ENCODE measurements at regions not wholly inside any gene's neighbourhood (a gene's known extent, or its start where the extent isn't known, plus 50 kb on each side); places are given as distances from the start of the nearest gene placed in this dataset.

- no peaks in the 10 kb centered on the region for H3K27me3 ChIP-seq
- no peaks in the 10 kb centered on the region for H3K9me3 ChIP-seq
- no peaks in the 10 kb centered on the region for H3K4me1 ChIP-seq
- no peak overlapping the region for H3K4me3 ChIP-seq (ENCODE audit: low read depth, low read length)
- no peak for DNase-seq
- no peaks in the 10 kb centered on the region for H3K36me3 ChIP-seq
- no peak for TF ChIP-seq CTCF (IDR thresholded peaks at IDR 0.05; ENCODE audit: low read depth, low read length)
Observed at GRCh38 chr9:69981686-69982445, 61.8 kb upstream of the MAMDC2 start.

GRCh38 chr9:69984831-69985230, 58.8 kb upstream of the MAMDC2 start:
- no peak for DNase-seq
- no peak overlapping the region for H3K4me3 ChIP-seq (ENCODE audit: low read depth, low read length)
- no peaks in the 10 kb centered on the region for H3K9me3 ChIP-seq
- H3K4me1 ChIP-seq: no peaks in the 10 kb centered on the region
- no peaks in the 10 kb centered on the region; the same call in 1 of the 2 replicates for H3K27me3 ChIP-seq
- TF ChIP-seq CTCF (IDR thresholded peaks at IDR 0.05; ENCODE audit: low read depth, low read length): no peak
- H3K36me3 ChIP-seq: no peaks in the 10 kb centered on the region

- Histone ChIP-seq H3K9me3 (no peaks in the 10 kb centered on the region), H3K27me3 (no peaks in the 10 kb centered on the region; the same call in 1 of the 2 replicates), H3K4me1 (no peaks in the 10 kb centered on the region), H3K36me3 (no peaks in the 10 kb centered on the region), H3K4me3 (ENCODE audit: low read depth, low read length) (no peak overlapping the region)
- no peak for DNase-seq
- no peak for TF ChIP-seq CTCF (IDR thresholded peaks at IDR 0.05; ENCODE audit: low read depth, low read length)
Observed at GRCh38 chr9:69985971-69986370, 57.7 kb upstream of the MAMDC2 start.

- Histone ChIP-seq H3K36me3 (no peaks in the 10 kb centered on the region), H3K4me1 (no peaks in the 10 kb centered on the region), H3K27me3 (no peaks in the 10 kb centered on the region; the same call in 1 of the 2 replicates), H3K9me3 (no peaks in the 10 kb centered on the region), H3K4me3 (ENCODE audit: low read depth, low read length) (no peak overlapping the region)
- TF ChIP-seq CTCF (IDR thresholded peaks at IDR 0.05; ENCODE audit: low read depth, low read length): no peak
- no peak for DNase-seq
Observed at GRCh38 chr9:69986970-69987369, 56.7 kb upstream of the MAMDC2 start.

- Histone ChIP-seq H3K36me3 (no peaks in the 10 kb centered on the region), H3K27me3 (no peaks in the 10 kb centered on the region; the same call in 1 of the 2 replicates), H3K4me1 (no peaks in the 10 kb centered on the region), H3K9me3 (no peaks in the 10 kb centered on the region), H3K4me3 (ENCODE audit: low read depth, low read length) (no peak overlapping the region)
- DNase-seq: no peak
- no peak for TF ChIP-seq CTCF (IDR thresholded peaks at IDR 0.05; ENCODE audit: low read depth, low read length)
Observed at GRCh38 chr9:69987457-69987856, 56.2 kb upstream of the MAMDC2 start.

GRCh38 chr9:69993110-69993509, 50.5 kb upstream of the MAMDC2 start:
- Histone ChIP-seq H3K4me3 (ENCODE audit: low read depth, low read length) (no peak overlapping the region), H3K9me3 (no peaks in the 10 kb centered on the region), H3K27me3 (no peaks in the 10 kb centered on the region; the same call in 1 of the 2 replicates), H3K4me1 (no peaks in the 10 kb centered on the region), H3K36me3 (no peaks in the 10 kb centered on the region)
- DNase-seq: no peak
- TF ChIP-seq CTCF (IDR thresholded peaks at IDR 0.05; ENCODE audit: low read depth, low read length): no peak

Data from BE2C (cell line).